AG10803 (cell line): ENCODE measurements at regions not wholly inside any gene's neighbourhood (a gene's known extent, or its start where the extent isn't known, plus 50 kb on each side); places are given as distances from the start of the nearest gene placed in this dataset.

Experiments
- DNase-seq: peaks from one replicate; pipeline ENCODE4 v3.0.0; 2010; ENCODE audit warnings: low read depth
- H3K4me3 ChIP-seq: 2 replicates; pipeline ENCODE4 v1.5.1; 2011; ENCODE audit warnings: mild to moderate bottlenecking, low read length, control low read depth
- CTCF ChIP-seq: conservative IDR thresholded peaks from 2 replicates; pipeline ENCODE4 v1.5.1; 2011; ENCODE audit warnings: mild to moderate bottlenecking, low read length, control low read depth, inconsistent platforms

DNA sequence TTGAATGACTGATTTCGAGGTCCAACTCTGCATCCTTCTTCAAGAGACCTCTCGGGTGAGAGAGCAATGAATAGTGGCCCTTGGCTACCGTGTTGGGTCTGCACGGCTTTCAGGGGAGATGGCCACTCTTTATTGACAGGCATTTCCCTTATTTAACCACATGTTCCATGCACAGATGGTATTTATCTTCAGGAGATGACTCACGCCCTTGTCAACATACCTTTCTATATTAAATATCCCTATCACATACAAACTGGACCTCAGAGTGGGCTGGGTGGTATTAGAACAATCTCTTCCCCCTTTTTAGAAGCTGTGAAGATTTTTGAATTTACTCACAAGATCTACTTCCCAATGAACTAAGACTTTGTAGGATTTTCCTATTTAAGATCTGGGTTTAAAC is 109.6 kb upstream of the CDC42EP3 start:
- peak; percentile 77 for DNase-seq
- TF ChIP-seq CTCF, result no peak
- no peak overlapping the region for H3K4me3 ChIP-seq

DNA sequence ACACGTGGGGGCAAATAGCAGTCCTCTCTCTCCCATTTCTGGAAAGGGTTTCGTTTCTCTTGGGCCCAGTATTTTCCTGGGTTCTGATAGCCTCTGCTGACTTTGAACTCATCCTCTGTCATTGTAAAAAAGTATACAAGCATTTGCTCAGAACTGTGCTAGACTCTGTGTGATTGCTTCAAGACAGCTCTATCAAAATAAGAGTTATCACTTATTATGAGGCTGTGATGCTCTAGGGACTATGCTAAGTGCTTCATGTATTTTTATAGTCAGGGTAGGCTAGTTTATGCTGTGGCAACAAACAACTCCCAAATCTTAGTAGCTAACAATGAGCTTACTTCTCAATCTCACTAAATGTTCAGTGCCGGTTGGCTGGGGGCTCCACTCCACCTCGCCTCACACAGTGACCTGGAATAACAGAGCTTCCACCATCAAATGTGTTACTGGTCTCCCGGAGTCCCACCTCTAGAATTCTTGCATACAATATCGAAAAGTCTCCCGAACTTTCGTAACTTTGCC is 110.8 kb upstream of the CDC42EP3 start:
- no peak for DNase-seq
- no peak overlapping the region for H3K4me3 ChIP-seq
- no peak for TF ChIP-seq CTCF

GRCh38 chr2:37782721-37783371 is 111.4 kb upstream of the CDC42EP3 start:
- TF ChIP-seq CTCF, result no peak
- peak; percentile 61 for DNase-seq
- H3K4me3 ChIP-seq, result no peak overlapping the region

DNA sequence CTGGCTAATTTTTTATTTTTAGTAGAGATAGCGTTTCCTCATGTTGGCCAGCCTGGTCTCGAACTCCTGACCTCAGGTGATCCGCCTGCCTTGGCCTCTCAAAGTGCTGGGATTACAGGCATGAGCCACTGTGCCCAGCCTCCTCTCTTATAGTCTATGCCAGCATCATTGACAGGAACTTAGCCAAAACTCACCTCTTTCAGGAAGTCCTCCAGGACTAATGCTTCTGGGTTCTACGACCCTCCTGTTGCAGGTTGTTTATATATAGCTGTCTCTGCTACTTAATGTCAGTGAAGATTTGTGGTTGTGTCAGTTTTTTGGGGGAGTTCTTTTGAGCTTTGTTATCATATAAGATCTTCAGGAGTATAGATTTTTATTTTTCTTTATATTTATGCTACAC is 112.1 kb upstream of the CDC42EP3 start:
- no peak for TF ChIP-seq CTCF
- no peak for DNase-seq
- H3K4me3 ChIP-seq, result no peak overlapping the region

DNA sequence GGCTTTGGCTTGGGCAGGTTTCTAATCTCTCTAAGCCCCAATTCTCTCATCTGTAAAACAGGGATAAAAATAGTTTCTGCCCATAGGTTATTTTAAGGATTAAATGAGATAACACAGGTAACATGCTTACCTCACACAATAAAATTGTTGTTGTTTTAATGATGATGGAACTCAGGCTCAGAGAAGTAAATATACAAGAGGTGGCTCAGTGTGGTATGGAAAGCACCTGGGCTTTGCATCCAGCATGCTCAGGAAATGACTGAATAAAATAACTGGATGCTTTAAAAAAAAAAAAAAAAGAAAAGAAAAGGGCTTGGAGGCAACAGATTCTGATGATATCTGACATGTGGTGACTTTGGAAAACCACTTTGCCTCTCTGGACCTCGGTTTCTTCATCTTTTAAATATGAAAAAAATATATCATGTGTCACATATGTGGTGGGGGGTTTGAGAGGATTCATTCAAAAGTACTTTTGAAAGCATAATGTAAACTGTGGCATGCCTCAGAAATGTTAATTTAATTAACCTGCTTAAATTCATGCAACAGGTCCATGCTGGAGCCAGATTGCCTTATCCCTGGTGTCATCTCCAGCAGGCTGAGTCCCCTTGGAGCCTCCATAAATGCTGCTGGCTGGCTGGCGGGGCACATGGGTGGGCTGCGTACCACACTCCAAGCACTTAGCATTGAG is 112.8 kb upstream of the CDC42EP3 start:
- TF ChIP-seq CTCF, result no peak
- H3K4me3 ChIP-seq, result no peak overlapping the region
- peak; percentile 67 for DNase-seq

DNA sequence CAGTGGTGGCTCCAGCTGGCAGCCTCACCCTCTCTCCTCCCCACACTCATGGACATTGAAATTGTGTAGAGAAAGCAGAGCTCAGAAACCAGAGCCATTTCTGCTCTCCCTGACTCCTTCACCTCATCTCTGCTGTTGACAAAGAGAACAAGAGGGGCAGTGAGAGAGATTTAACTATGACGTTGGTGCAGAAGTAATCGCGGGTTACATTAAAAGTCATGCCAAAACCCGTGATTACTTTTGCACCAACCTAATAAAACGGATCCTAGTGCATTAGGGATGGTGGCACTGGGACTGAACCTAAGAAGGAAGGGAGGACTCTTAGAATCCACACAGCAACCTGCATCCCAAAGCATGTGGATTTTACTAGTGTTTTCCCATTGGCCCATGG is 113.3 kb upstream of the CDC42EP3 start:
- no peak overlapping the region for H3K4me3 ChIP-seq
- DNase-seq, result no peak
- TF ChIP-seq CTCF, result no peak

- no peak for DNase-seq
- no peak for TF ChIP-seq CTCF
Observed at GRCh38 chr2:37786191-37786698, 114.8 kb upstream of the CDC42EP3 start.

More at GRCh38 chr2:37786191-37786698, 114.8 kb upstream of the CDC42EP3 start:
- H3K4me3 ChIP-seq, result no peak overlapping the region
